ENCODE measurements at regions not wholly inside any gene's neighbourhood (a gene's known extent, or its start where the extent isn't known, plus 50 kb on each side); places are given as distances from the start of the nearest gene placed in this dataset.

DNA sequence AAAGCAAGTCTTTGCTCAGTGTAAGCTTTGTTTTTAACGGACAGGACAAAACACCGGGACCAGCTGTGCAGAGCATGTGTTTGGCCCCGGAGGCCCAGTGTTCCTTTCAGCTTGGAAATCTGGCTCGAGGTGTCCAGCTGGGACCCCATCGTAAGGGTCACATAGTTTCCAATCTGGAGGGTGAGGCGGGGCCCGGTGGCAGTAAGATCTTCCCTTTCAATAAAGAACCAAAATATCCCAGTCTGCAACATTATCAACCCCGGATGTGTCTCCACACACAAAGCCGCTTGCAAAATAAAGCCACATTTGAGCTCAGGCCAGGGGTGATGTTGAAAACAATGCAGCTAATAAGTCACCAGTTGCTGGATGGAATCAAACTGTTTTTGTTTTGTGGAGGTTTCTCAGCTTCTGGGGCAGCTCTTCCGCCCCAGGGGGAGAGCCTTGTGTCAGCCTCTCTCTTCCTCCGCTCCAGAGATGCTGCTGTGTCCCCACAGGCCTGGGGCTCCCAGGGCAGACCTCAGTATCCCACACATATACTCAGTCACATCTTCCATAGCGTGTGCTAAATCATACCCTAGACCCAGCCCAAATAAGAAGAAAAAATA, 138.6 kb upstream of the GLI2 start:
- no peak for DNase-seq

GRCh38 chr2:120597595-120598193, 138.0 kb upstream of the GLI2 start:
- no peak for DNase-seq

DNA sequence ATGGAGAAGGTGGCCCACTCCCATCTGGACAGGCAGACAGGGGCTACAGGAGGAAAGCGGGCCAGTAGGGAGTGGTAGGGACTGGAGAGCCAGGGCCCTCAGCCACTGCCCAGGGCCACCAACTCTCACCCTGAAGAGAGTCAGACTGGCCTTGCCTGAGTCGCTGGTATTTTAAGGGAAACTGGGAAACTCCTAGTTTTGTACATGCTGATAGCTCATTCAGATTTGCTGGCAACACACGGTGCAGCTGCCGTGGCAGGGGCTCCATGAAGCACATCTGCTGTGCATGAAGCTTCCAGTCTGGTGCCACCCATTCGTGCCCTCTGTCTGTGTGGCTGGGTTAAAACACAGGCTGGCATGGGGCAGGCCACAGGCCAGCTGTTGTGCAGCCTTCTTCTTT, 137.3 kb upstream of the GLI2 start:
- no peak for DNase-seq

GRCh38 chr2:120599072-120599471, 136.6 kb upstream of the GLI2 start:
- DNase-seq = no peak

- DNase-seq = no peak
These were observed 136.0 kb upstream of the GLI2 start for GRCh38 chr2:120599656-120600055.

DNA sequence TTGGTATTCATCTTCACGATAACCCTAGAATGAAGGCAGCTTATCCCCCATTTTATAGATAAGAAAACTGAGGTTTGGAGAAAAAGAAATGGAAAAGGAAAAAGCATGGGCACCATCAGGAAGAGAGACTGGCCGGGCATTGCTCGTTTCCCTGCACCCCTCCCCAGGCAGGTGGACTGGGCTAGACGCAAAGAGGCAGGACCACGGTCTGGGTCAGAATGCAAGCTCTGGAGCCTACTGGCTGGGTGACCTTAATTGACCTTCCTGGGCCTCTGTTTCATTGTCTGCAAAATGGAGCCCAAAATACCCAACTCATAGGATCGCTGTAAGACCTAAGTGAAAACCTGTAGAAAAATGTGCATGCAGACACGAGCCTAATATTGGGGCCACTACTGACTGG, 135.3 kb upstream of the GLI2 start:
- DNase-seq = no peak

DNA sequence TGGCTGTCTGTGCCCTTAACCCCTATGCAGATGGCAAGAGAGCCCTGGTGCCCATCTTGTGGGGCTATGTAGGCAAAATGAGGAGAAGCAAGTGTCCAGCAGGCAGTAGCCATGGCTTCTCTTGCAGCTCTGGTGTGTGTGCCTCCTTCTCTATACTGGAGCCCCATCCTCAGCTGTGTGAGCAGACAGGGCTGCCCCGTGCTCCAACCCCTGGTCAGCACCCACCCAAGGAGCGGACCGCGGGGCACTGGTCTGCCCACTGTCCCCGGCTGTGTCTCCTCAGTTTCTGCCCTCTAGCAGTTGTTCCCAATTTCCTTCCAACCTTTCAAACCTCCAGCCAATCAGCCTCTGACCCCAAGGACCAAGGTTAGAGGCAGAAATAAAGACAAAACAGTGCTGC, 134.9 kb upstream of the GLI2 start:
- no peak for DNase-seq

DNA sequence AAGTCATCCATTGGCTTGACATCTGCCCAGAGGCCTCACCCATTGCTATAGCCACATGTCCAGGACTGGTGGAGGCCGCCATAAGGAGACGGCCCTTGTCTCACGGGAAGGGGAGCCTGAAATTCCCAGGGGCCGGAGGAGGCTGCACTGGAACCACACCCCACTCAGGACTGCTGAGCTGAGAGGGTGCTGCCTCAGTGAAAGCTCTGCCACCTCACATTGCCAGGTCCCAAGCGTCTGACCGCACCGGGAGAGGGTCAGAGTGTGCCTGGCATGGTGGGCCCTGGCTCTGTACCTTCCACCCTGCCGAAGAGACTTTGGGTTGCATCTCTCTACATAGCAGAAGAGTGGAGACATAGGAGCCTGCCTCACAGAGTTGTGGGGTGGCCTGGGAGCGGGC, 134.1 kb upstream of the GLI2 start:
- DNase-seq = no peak

GRCh38 chr2:120602251-120602650, 133.4 kb upstream of the GLI2 start:
- no peak for DNase-seq

DNA sequence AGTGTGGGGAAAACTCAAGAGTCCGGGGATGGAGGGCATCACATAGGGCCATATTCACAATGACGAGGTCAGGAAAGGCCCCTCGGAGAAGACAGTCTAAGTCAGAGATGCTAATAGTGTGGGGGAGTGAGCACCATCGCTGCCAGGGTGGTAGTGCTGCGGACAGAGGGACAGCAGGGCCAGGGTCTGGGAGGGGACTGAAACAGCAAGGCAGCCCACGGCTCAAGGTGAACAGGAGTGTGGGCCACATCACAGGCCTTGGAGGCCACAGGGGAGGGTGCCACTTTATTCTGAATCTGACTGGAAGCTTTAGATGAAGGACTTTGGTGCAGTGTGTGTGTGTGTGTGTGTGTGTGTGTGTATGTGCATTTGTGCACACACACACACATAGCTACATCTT, 130.9 kb upstream of the GLI2 start:
- DNase-seq = no peak

- DNase-seq = no peak
These were observed 130.3 kb upstream of the GLI2 start for GRCh38 chr2:120605231-120605935.

GRCh38 chr2:120606280-120606679, 129.4 kb upstream of the GLI2 start:
- DNase-seq = no peak

GRCh38 chr2:120606931-120607330, 128.7 kb upstream of the GLI2 start:
- DNase-seq = no peak

GRCh38 chr2:120607506-120607905, 128.2 kb upstream of the GLI2 start:
- DNase-seq = no peak

GRCh38 chr2:120607996-120608395, 127.7 kb upstream of the GLI2 start:
- DNase-seq = no peak

- no peak for DNase-seq
These were observed 125.8 kb upstream of the GLI2 start for GRCh38 chr2:120609826-120610395.

- no peak for DNase-seq
These were observed 124.7 kb upstream of the GLI2 start for GRCh38 chr2:120611016-120611415.

DNA sequence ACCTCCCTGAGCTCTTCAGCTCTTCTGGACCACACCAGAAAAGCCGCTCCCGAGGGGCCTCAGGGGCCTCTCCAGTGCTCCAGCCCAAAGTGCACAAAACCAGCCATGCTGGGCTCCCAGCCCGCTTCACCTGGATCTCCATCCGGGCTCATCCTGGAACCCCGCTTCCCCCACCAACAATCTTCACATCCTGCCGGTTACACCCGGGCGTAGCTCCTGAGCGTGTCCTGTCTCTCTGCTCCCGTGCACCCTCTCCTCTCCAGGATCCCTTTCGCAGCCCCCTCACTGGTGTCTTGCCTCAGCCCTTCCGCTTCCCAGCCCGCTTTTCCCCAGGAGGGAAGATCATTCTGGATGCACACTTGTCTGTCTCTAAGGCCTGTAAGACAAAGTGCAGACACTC, 123.7 kb upstream of the GLI2 start:
- no peak for DNase-seq

GRCh38 chr2:120612471-120612870, 123.2 kb upstream of the GLI2 start:
- no peak for DNase-seq

GRCh38 chr2:120612931-120613330, 122.7 kb upstream of the GLI2 start:
- DNase-seq = no peak

DNA sequence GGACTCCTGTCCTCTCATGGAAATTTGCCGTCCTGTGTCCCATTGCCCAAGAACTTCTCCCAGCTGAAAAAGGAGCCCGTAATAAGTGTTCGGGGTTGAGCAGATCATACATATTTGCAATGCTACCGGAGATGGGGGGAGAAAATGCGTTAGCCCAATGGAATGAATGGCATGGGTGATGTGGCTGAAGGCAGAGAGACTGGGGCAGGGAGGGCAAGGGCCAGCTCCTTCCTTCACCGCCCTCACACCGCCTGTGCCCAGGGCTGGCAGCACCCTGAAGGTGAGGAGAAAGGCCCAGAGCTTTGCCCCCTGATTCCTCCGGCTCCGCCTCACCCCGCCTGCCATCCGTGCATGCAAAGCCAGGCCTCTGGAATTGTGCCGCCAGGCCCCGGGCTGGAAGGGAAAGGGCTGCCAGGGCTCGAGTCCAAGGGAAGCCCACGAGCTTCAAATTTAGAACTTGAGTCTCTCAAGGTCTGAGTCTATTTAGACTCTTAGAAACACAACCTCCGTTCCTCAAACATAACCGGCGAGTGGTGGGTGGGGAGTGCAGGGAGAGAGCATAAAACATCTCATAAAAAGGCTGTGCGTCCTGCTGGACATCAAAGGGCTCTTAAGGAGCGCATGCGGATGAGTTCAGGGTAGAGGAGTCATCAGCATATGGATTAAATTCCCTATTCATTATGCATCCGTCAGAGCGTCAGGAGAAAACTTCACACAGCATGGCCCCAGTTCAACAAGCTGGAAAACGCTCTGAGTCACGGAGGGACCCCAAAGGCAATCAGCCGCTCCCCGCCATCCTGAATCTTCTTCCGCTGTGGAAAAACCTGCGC, 121.7 kb upstream of the GLI2 start:
- no peak for DNase-seq

GRCh38 chr2:120614901-120615300, 120.8 kb upstream of the GLI2 start:
- DNase-seq = no peak

DNA sequence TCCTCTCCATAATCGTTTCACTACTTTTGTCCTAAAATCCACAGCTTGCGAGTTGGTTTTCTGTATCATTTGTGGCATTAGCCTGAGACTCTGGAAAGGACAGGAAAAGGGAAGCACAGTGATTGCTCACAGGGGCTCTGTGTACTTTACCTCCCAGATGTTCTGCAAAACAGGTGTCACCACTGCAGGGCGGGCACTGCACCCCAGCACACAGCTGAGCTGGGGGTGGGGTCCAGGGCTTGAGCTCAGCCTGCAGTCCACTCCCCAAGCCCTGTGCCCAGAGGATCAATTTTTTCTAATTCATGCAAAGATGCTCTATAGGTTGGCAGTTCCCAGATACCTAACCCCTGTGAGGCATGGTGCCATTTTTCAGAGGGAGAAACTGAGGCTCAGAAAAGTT, 119.4 kb upstream of the GLI2 start:
- DNase-seq = no peak
